HepG2 (cell line): ENCODE measurements at regions not wholly inside any gene's neighbourhood (a gene's known extent, or its start where the extent isn't known, plus 50 kb on each side); places are given as distances from the start of the nearest gene placed in this dataset.

ENCODE experiments used
- ATAC-seq: fragments of 200-7000 bp; cut with Tn5 transposase; 3 replicates; pipeline ENCODE4 v1.9.1; 2020; ENCODE audit warnings: mild to moderate bottlenecking, moderate library complexity
- BruUV-seq: library from RNA; stranded (reverse); fragments of 400-500 nt; replicated peaks from 2 replicates; lab custom pipeline; 2021; lab: Mats Ljungman, UMichigan
- CTCF ChIA-PET: fragments of 300-600 bp; formaldehyde crosslinking; extraction: SDS; loops from one replicate; lab custom pipeline; 2021; ENCODE audit warnings: low total read pairs, inconsistent platforms, low intra/inter-chr PET ratio; lab: Yijun Ruan, JAX
- POLR2A ChIA-PET: fragments of 350-600 bp; sonication (Branson Sonifier 250); formaldehyde crosslinking; loops from one replicate; lab custom pipeline; 2020; ENCODE audit warnings: antibody characterized with exemption, inconsistent platforms; lab: Yijun Ruan, JAX
- DNase-seq: peaks from one replicate; pipeline ENCODE4 v3.0.0-alpha.2; 2015; ENCODE audit warnings: low spot score
- FAIRE-seq: peaks from 3 replicates; lab custom pipeline; 2011; peaks lifted over from hg19 to GRCh38; lab: Jason Lieb, UNC
- H2AFZ ChIP-seq: one replicate; pipeline ENCODE4 v1.6.1; 2011; ENCODE audit warnings: low read length, inconsistent platforms
- H3K27ac ChIP-seq: fragments of 300-600 bp; 3 replicates; pipeline ENCODE4 v1.8.0; 2011; ENCODE audit warnings: mixed run types, mild to moderate bottlenecking, mixed read lengths, low read length, inconsistent platforms; ENCODE audit not compliant: insufficient read depth; ENCODE audit errors: extremely low read length
- H3K27me3 ChIP-seq, 2 experiments: fragments of 200-600 bp in 1 of 2; 2 replicates in 1 of 2; 3 replicates in 1 of 2; pipeline versions ENCODE4 v1.6.0 to v1.8.0; 2011; ENCODE audit warnings: low read length in 2 of 2, mild to moderate bottlenecking in 2 of 2, moderate library complexity in 2 of 2, inconsistent platforms in 1 of 2; ENCODE audit not compliant: insufficient read depth in 2 of 2, control insufficient read depth in 1 of 2
- H3K36me3 ChIP-seq, 2 experiments: fragments of 200-600 bp in 1 of 2; replicated peaks in 1 of 2; 2 replicates in 1 of 2; 3 replicates in 1 of 2; pipeline versions ENCODE4 v1.5.1 to v1.8.0; 2011; ENCODE audit warnings: low read length in 2 of 2, inconsistent platforms in 1 of 2; ENCODE audit not compliant: insufficient read depth in 2 of 2, control insufficient read depth in 1 of 2
- H3K4me1 ChIP-seq: 2 replicates; pipeline ENCODE4 v1.5.1; 2012; ENCODE audit warnings: low read length, inconsistent platforms; ENCODE audit not compliant: insufficient read depth
- H3K4me2 ChIP-seq: 2 replicates; pipeline ENCODE4 v1.6.0; 2011; ENCODE audit warnings: low read depth, low read length, inconsistent platforms
- H3K4me3 ChIP-seq, 3 experiments: fragments of 200-600 bp in 1 of 3; sonication (generic), shearing (Covaris generic) in 1 of 3; replicated peaks in 1 of 3; 2 replicates each; pipeline ENCODE4 v1.5.1; 2011 to 2016; ENCODE audit warnings: low read length in 3 of 3, inconsistent platforms in 2 of 3, low read depth in 2 of 3, mild to moderate bottlenecking in 2 of 3, control low read depth in 1 of 3, mixed read lengths in 1 of 3; ENCODE audit not compliant: insufficient read depth in 1 of 3
- H3K79me2 ChIP-seq: one replicate; pipeline ENCODE4 v1.6.1; 2011; ENCODE audit warnings: low read length, inconsistent platforms; ENCODE audit not compliant: insufficient read depth
- H3K9ac ChIP-seq: 2 replicates; pipeline ENCODE4 v1.6.0; 2011; ENCODE audit warnings: mild to moderate bottlenecking, low read depth, low read length, inconsistent platforms; ENCODE audit not compliant: insufficient read depth
- H3K9me3 ChIP-seq: 2 replicates; pipeline ENCODE4 v1.5.1; 2012; ENCODE audit warnings: mild to moderate bottlenecking, low read length
- H4K20me1 ChIP-seq: 2 replicates; pipeline ENCODE4 v1.6.0; 2011; ENCODE audit warnings: inconsistent platforms, mild to moderate bottlenecking, low read length, moderate library complexity; ENCODE audit not compliant: insufficient read depth
- DR1 ChIP-seq: sonication (generic); formaldehyde crosslinking; IDR thresholded peaks from 2 replicates; pipeline ENCODE4 v1.8.0; 2021; ENCODE audit warnings: mild to moderate bottlenecking, missing genetic modification reagents, inconsistent platforms
- FLYWCH1 ChIP-seq: sonication (generic); formaldehyde crosslinking; IDR thresholded peaks from 2 replicates; pipeline ENCODE4 v1.8.1; 2023; ENCODE audit warnings: mild to moderate bottlenecking, missing genetic modification reagents
- GATAD2A ChIP-seq: IDR thresholded peaks from 2 replicates; pipeline ENCODE4 v1.6.1; 2016
- HHEX ChIP-seq: IDR thresholded peaks from 2 replicates; pipeline ENCODE4 v1.6.1; 2016; ENCODE audit warnings: control low read depth
- HOXA5 ChIP-seq: sonication (generic); formaldehyde crosslinking; IDR thresholded peaks from 2 replicates; pipeline ENCODE4 v1.4.0; 2020; ENCODE audit warnings: missing genetic modification reagents
- MYNN ChIP-seq: sonication (generic); formaldehyde crosslinking; IDR thresholded peaks from 2 replicates; pipeline ENCODE4 v1.4.0; 2020; ENCODE audit warnings: mild to moderate bottlenecking, low read depth, missing genetic modification reagents
- SMARCE1 ChIP-seq: fragments of 450-650 bp; IDR thresholded peaks from 2 replicates; pipeline ENCODE4 v1.6.1; 2017; ENCODE audit warnings: borderline replicate concordance
- TBX3 ChIP-seq: fragments of 450-650 bp; IDR thresholded peaks from 2 replicates; pipeline ENCODE4 v1.6.1; 2017; ENCODE audit warnings: antibody characterized with exemption, mild to moderate bottlenecking, inconsistent platforms, borderline replicate concordance
- ZBTB38 ChIP-seq: sonication (generic); formaldehyde crosslinking; IDR thresholded peaks from 2 replicates; pipeline ENCODE4 v1.5.1; 2020; ENCODE audit warnings: mild to moderate bottlenecking, missing genetic modification reagents
- ZNF136 ChIP-seq: sonication (generic); formaldehyde crosslinking; IDR thresholded peaks from 2 replicates; pipeline ENCODE4 v1.8.1; 2022; ENCODE audit warnings: low read depth, mild to moderate bottlenecking, moderate library complexity, missing genetic modification reagents
- ZNF317 ChIP-seq: sonication (generic); formaldehyde crosslinking; IDR thresholded peaks from 2 replicates; pipeline ENCODE4 v1.5.0; 2020; ENCODE audit warnings: mild to moderate bottlenecking, missing genetic modification reagents
- ZNF552 ChIP-seq: sonication (generic); formaldehyde crosslinking; IDR thresholded peaks from 2 replicates; pipeline ENCODE4 v1.9.0; 2022; ENCODE audit warnings: missing genetic modification reagents, mild to moderate bottlenecking, borderline replicate concordance
- ZNF567 ChIP-seq: sonication (generic); formaldehyde crosslinking; IDR thresholded peaks from 2 replicates; pipeline ENCODE4 v1.8.1; 2023; ENCODE audit warnings: mild to moderate bottlenecking, missing genetic modification reagents, borderline replicate concordance
- in situ Hi-C: cut with HindIII; loops from 2 replicates; pipeline ENCODE4 v1.10.0; 2017; ENCODE audit warnings: low pct_unique_long_range_greater_than_20kb; ENCODE audit not compliant: extremely low pct_ligation_motif_present
- intact Hi-C: fragments of 100-400 bp; cut with micrococcal nuclease; formaldehyde crosslinking; loops from one replicate; pipeline ENCODE4 v1.10.0; 2022; ENCODE audit not compliant: unreplicated experiment
- TF ChIP-seq, protein P1 (sequence below): sonication (generic); formaldehyde crosslinking; IDR thresholded peaks from 2 replicates; pipeline ENCODE4 v1.5.1; 2020; ENCODE audit warnings: mild to moderate bottlenecking, missing genetic modification reagents, borderline replicate concordance

DNA sequence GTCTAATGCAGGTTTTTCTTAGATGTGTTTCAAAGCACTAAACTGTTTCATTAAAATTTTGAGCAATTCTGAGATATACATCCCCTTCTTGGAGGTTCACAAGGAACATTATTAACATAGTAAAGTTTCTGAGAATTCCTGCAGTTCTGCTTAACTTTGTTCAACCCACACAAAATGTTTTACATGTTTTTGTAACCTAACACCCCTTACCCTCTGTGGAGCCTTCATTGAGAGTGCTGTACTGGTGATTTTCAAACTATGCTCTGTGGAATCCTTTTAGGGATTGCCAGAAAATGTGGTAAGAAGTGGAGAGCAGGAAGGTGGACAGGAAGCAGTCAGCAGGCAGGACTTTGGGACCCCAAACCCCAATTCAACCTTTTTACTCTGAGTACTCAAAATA lies 53.6 kb upstream of the ABCB5 start:
- Histone ChIP-seq H3K4me1 (peaks cover 8% of the 10 kb centered on the region; the same call in 1 of the 2 replicates), H3K9ac (no peak overlapping the region), H4K20me1 (no peaks in the 10 kb centered on the region), H3K36me3 (no peaks in the 10 kb centered on the region), H3K27me3 (no peaks in the 10 kb centered on the region; a peak in 1 of 5 replicates), H3K4me3 (no peak overlapping the region), H3K27ac (no peak overlapping the region), H2AFZ (no peak overlapping the region), H3K4me2 (no peak overlapping the region), H3K79me2 (no peaks in the 10 kb centered on the region), H3K9me3 (no peaks in the 10 kb centered on the region)
- POLR2A ChIA-PET: no interaction called here
- no peak for TF ChIP-seq SMARCE1
- TF ChIP-seq MYNN (CRISPR knock-in tag): no peak
- no peak for TF ChIP-seq ZNF567 (CRISPR knock-in tag)
- no peak for TF ChIP-seq ZNF136 (CRISPR knock-in tag)
- no peak for TF ChIP-seq TBX3
- TF ChIP-seq, protein P1, sequence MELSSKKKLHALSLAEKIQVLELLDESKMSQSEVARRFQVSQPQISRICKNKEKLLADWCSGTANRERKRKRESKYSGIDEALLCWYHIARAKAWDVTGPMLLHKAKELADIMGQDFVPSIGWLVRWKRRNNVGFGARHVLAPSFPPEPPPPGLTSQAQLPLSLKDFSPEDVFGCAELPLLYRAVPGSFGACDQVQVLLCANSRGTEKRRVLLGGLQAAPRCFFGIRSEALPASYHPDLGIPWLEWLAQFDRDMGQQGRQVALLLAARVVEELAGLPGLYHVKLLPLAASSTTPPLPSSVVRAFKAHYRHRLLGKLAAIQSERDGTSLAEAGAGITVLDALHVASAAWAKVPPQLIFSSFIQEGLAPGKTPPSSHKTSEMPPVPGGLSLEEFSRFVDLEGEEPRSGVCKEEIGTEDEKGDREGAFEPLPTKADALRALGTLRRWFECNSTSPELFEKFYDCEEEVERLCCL (CRISPR knock-in tag): no peak
- no peak for TF ChIP-seq HOXA5 (CRISPR knock-in tag)
- TF ChIP-seq ZNF317 (CRISPR knock-in tag): no peak
- TF ChIP-seq ZBTB38 (CRISPR knock-in tag): no peak
- no peak for TF ChIP-seq HHEX (CRISPR knock-in tag)
- TF ChIP-seq GATAD2A: no peak
- TF ChIP-seq FLYWCH1: no peak
- TF ChIP-seq DR1 (CRISPR knock-in tag): no peak
- no peak for TF ChIP-seq ZNF552 (CRISPR knock-in tag)
- DNase-seq: no peak
- intact Hi-C loops (no loop called here), in situ Hi-C loops (no loop called here)
- CTCF ChIA-PET: no interaction called here
- no TSS peak for BruUV-seq
- no peak for ATAC-seq
- FAIRE-seq: no peak
